ENCODE measurements at regions not wholly inside any gene's neighbourhood (a gene's known extent, or its start where the extent isn't known, plus 50 kb on each side); places are given as distances from the start of the nearest gene placed in this dataset.

DNA sequence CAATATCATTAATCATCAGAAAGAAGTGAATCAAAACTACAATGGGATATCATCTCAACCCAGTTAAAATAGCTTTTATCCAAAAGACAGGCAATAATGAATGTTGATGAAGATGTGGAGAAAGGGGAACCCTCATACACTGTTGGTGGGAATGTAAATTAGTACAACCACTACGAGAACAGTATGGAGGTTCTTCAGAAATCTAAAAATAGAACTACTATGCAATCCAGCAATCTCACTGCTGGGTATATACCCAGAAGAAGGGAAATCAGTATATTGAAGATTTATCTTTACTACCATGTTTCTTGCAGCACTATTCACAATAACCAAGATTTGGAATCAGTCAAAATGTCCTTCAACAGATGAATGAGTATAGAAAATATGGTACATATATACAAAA is 189.8 kb downstream of the HHIPL2 start:
- DNase-seq = no peak

DNA sequence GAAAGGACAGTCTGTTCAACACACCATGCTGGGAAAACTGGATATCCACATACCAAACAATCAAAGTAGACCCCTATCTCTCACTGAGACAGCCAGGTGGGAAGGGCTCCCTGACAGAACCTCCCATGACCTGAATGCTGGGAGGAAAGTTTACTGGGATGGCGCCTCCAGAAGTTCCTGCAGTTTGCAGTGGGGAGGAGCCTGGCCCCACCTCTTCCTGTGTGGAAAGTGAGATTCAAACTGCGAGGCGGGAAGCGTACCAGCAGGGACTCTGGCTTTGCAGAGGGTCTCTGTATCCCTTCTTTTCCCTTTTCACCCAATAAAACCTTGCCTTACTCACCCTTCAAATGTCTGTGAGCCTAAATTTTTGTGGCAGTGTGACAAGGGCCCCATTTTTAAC is 190.7 kb downstream of the HHIPL2 start:
- no peak for DNase-seq

DNA sequence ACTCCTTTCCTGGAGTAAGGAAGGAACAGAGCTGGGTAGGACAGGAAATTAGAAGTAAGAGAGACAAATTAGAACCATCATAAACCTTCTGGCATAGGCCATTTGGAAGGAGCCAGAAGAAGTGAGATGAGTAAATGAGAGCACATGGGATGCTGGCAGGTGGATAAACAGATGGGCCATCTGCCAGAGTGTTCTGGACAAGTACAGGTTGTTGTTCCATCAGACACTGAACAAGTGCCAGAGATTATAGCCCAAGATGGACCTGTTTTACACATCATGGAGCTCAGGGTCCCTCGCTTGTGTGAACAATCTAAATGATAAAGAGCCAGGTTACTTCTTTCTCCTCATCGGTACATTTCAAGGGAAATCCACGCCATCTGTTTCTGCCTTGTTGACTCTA is 200.3 kb downstream of the HHIPL2 start:
- DNase-seq = no peak

DNA sequence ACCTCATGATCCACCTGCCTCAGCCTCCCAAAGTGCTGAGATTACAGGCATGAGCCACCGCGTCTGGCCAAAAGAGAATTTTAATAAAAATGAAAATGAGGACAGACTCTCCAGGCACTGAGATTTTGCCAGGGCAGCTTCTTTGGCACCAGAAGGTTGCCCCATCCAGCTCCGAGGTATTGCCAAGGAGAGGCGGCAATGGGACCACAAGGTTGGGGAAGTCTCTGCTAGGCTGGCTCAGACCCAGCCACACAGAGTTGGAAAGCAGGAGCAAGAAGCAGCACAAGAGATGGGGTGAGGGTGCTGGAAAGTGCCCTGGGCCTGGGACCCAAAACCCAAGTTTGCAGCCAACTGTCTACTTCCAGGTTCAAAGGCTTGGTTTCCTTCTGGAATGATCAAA is 200.9 kb downstream of the HHIPL2 start:
- DNase-seq = no peak

DNA sequence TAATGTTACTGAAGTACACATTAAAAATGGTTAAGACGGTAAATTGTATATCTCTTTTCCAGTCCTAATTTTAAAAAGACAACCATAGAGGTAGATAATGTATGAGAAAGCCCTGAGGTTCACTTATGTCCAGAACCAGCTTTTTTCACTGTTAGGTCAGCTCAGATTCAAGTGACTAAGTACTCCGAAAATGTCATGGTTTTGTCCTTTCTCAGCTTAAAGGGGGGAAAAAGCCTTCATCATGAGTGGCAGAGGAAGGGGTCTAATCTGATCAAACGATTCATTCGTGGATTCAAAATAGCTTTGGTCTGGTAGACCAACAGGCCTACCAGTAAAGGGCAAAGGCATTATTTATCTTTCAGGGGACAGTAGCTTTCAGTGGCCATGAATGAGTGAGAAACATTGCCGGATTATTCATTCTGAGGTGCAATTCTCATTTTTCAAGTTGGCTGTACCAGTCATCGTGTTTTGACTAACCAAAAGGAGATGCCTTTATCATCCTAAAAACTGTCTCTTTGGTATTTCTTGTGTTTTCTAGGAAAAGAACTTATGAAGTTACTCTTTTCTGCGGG is 208.4 kb downstream of the HHIPL2 start:
- no peak for DNase-seq

DNA sequence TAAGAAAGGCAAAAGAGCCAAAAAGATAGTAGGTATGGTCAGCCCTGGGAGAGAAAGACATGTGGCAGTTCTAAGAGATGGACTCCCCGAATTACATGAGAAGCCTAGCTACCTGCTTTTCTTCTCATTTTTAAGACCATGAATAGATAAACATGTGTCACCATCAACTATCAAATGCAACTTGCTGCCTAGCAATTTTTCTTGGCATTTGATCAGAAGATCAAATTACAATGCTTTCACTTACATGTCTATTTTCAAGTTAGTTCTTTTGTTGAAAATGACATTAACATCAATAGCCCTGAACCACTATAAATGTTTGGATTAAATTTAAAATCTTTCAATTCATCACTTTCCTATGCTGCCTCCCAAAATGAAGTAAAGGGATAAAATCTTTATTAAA is 212.3 kb downstream of the HHIPL2 start:
- DNase-seq = no peak

DNA sequence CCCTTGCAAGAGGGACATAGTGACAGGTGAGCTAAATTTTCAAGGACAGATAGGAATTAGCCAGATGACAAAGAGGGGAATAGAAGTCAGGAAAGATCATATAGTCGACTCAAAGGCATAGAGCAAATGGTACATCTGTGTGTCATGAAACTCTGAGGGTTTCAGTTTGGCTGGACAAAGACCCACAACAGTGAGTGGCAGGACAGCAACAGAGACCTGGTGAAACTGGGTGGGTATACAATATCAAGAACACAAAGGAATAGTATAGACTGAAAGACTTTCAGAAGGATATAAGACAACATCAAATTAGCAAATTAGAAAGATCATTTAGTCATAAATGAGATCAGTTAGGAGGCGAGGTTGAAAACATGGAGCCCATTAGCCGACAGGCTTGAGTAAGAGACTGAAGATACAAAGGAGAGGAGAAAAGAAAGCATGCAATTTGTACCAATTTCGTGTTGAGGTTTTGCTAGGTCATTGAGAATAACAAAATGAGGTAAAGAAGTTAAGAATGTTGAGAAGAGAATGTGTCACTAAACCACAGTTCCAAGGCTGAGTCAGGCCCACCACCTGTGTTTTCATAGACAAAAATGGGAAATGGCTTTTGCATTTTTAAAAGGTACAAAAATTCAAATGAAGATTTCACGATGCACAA is 213.8 kb downstream of the HHIPL2 start:
- DNase-seq = no peak

DNA sequence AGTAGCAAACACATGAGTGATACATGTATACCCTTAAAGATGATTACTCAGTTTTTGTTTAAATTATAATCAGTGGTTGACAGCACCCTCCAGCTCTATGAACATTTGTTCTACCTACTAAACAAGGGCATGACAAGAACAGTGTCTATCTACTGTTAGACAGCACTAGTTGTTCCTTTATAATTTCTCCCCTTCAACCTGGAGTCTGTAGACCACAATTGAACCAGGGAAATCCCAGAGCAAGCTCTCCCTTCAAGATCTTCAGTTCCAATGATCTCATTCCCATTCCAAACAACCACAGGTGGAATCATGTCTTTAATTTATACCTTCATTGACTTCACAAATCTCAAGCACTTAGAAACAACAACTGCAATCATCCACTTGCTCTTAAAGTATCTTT is 216.1 kb downstream of the HHIPL2 start:
- DNase-seq = no peak

DNA sequence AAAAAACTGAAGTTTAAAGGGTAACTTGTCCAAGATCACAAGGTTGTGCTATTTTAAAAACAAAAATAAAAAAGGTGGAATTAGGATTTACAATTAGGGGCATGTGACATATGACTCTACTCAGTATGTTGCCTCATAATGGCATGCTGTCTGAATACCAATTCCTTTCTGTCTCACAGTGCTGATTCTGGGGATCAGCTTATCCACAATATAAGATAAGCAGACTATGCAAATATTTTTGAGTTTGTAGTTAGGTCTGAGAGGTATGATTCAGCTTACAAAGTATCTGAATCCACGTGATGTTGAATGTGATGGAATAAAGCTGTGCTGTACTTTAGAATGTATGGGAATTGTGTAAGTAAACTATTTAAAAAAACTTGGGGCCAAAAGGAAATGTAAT is 216.6 kb downstream of the HHIPL2 start:
- DNase-seq = no peak

DNA sequence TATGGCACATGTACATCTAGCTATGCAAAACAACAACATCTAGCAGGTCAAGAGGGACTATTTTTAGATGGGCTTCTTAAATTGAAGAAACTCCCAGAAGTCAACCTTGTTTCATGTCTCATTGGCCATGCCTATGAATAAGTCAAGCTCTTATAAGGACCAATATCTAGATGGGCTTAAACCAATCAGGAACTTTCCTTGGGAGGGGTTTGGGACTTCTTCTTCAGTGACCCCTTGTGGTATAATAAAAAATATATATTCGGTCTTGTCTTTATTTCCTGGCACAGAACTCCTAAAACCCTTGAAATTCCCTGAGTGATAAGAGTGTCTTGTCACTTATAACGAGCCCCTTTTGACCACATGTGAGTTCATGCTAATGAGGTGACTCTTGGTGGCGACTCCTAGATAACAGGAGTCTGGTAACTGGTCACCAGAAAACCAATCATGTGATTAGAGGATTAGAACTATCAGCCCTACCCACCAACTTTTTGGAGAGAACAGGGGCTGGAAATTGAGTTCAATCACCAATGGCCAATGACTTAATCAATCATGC is 218.3 kb downstream of the HHIPL2 start:
- DNase-seq = no peak

DNA sequence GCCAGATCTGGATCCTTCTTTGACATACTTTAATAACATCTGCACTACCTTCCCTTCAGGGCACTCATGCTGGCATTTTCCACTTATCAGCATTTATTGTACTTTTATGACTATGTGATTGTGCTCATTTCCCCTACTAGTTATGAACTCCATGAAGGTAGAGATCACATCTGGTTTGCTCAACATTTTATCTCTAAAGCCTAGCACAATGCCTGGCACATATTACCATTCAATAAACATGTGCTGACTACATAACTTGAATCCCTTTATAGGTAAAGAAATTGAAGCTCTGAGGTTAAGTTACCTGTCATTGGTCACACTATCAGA is 221.2 kb downstream of the HHIPL2 start:
- no peak for DNase-seq

DNA sequence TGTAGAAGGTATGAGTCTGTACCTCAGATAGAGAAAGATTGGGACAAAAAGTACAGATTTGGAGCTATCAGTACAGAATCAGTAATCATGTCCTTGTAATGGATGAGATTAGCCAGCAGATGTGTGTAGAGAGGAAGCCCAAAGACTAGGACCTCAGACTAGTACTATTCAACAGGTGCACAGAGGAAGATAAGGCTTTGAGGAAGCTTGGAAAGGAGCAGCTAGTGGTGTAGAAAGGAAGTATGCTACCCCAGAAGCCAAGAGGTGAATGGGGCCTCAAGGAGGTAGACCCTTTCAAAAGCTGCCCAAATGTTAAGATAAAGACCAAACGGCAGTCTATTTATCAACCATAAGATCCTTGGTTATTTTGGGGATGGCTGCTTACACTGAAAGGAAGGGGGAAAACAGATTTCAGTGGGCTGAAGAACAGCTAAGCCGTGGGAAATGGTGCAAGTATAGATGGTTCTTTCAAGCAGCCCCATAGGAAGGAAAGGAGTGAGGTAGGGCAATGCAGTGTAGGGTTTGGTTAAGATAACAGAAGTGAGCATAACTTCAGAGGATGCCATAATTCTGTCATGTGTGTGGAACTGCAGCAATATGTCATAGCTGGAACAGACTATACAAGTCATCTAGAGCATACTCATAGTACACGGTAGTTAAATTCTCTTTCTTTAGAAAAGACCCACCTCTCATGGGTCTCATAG is 221.7 kb downstream of the HHIPL2 start:
- no peak for DNase-seq

DNA sequence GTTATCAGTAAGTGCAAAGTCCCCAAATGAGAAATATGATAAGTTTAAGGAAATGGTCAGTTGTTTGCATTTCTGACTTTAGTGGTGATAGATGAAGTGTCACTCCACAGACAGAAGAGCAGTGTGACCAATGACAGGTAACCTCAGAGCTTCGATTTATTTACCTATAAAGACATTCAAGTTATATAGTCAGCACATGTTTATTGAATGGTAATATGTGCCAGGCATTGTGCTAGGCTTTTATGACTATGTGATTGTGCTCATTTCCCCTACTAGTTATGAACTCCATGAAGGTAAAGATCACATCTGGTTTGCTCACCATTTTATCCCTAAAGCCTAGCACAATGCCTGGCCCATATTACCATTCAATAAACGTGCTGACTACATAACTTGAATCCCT is 222.4 kb downstream of the HHIPL2 start:
- DNase-seq = no peak

DNA sequence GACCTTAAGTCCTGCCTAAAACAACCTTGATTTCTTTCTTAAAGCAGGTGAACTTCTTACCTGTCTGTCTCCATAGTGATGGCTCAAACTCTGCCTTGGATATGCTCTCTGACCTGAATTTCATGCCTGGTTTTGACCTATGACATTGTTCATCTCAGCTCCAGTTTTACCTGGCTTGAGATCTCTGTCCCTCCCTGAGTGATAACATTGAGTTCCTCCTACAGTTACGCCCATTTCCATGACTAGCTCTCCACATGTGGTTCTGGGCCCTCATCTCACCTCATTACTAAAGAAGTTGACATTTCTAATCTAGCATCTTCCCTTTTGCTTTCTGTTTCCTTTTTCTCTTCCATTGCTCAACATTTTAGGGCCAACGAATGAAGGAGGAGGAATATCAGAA is 233.1 kb downstream of the HHIPL2 start:
- DNase-seq = no peak

DNA sequence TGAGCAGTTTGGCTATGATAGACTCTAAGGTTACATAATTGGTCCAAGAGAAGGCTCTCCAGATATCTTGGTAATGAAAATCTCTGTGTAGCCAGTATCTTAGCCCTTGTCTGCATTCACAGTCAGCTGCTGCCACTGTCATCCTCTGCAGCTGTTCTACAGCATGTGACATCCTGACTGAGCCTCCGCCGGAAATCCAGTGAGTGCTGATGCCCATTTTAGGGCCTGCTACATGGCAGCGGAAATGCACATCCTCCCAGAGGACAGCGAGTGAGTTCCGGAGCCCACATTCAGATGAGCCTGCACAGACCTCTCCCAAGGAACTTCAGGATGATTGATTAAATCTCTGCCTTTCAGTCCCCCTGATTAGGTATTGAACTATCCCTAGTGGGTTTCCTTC is 237.1 kb downstream of the HHIPL2 start:
- DNase-seq = no peak

DNA sequence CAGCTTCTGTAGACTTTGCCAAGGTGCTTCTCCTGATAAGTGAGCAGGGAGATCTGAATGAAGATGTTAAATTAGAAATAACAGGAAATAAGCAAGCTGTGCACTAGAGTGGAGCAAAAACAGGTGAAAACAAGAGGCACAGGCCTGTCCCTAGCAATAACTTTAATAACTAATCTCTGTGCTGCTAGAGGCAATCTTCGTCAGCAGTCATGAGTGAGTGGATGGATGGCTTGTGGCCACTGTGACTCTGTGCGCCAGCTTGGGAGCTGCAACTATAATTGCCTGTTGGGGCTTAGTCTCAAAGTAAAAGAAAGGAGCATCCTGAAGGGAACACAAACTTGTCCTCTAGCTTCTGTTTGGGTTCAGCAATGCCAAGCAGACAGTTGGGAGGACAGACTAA is 240.3 kb downstream of the HHIPL2 start:
- DNase-seq = no peak

DNA sequence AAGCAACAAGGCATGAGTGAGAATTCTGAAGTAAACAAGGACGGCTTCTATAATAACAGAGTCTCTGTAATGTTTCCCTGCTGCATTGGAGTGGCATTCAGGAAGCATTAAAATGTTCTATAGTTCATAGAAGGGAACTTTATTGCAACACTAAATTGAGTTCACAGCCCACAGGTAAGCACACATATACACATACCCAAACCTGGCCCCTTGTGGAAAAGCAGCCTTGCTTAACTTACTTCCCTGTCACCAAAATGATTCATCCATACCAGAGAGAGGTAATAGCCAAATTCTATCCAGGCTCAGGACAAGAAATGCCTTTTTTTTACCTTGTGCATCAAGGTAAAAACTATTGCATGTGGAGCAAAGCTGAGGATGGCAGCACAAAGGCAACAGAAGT is 241.4 kb downstream of the HHIPL2 start:
- no peak for DNase-seq

DNA sequence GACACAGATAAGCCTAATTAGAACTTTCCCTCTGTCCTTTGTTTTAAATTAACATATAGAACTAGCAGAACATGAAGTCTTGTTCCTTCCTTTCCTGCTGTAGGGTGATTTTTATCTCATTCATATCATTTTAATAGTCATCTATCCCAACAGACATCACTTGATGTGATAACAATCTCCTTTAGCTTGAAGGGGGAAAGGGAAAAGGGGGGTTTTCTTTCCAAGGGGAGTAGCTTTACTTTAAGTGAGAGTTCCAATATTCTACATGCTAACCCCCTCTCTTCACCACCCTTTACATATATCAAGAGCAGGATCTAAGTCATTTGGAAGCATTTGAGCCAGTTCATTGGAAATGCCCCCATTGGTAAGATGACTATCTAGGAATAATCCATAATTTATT is 241.9 kb downstream of the HHIPL2 start:
- DNase-seq = no peak

DNA sequence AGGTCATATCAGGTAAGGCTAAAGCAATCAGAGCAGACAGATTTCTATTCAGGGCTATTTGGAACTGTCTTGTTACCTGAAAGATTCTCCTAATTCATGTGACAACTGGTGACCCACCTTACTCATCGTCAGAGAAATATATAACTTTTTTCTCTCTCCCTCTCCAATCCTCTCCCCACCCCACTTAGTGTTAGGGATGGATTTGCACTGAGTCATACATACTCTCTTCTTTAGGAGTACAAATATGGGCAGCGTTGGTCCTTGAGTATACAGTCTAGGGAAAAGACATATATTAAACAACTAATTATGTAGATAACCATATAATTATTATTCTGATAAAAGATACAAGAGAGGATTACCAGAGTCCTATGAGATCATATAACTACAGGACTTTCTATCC is 246.3 kb downstream of the HHIPL2 start:
- no peak for DNase-seq

DNA sequence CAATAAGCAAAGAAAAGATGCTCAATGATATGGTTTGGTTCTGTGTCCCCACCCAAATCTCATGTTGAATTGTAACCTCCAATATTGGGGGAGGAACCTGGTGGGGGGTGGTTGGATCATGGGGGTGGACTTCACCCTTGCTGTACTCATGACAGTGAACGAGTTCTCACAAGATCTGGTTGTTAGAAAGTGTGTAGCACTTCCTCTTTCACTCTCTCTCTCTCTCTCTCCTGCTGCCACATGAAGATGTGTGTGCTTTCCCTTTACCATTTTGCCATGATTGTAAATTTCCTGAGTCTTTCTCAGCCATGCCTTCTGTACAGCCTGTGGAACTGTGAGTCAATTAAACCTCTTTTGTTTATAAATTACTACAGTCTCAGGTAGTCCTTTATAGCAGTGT is 248.4 kb downstream of the HHIPL2 start:
- DNase-seq = no peak

DNA sequence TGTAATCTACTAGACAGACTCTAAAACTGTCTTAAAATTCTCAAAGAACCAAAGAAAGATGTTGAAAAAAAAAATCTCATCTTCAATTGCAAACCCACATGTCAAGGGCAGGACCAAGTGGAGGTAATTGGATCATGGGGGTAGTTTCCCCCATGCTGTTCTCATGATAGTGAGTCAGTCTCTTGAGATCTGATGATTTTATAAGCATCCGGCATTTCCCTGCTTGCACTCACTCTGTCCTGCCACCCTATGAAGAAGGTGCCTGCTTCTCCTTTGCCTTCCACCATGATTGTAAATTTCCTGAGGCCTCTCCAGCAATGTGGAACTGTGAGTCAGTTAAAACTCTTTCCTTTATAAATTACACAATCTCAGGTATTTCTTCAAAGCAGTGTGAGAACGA is 257.0 kb downstream of the HHIPL2 start:
- DNase-seq = no peak

DNA sequence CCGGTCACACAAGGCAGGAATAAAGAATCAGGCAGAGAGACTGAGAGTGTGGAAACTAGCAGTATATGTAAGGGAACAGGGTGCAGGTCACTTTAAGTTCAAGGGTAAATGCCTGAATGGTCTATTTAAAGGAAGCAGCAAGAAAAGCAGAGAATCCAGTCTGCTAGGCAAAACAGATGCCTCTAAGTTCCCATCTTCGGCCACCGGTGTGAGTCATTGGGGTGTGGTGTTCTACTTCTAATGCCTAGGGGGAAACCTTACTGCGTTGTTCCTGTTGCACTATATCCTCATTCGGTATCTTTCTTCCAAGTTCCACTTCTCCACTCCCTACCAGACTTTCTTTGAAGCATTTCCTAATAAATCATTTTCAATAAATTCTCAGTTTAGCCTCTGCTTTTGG is 259.9 kb downstream of the HHIPL2 start:
- DNase-seq = no peak

DNA sequence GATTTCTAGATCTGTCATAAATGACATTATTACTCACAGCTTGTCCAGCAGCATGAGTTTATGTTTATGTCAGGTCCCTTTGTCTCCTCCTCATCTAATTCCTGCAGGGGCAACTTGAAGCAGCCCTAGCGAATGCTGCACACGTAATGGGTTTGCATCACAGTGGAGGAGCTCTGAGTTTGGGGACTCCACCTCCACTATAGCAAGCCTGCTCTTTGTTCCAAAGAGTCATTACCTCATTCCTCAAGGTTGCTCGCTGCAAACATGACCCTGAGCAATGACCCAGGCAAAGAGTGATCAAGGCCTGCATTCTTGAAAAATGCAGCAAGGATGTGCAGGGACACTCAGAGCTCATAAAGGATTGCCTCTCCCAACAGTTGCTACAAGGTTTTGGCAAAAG is 261.9 kb downstream of the HHIPL2 start:
- no peak for DNase-seq

DNA sequence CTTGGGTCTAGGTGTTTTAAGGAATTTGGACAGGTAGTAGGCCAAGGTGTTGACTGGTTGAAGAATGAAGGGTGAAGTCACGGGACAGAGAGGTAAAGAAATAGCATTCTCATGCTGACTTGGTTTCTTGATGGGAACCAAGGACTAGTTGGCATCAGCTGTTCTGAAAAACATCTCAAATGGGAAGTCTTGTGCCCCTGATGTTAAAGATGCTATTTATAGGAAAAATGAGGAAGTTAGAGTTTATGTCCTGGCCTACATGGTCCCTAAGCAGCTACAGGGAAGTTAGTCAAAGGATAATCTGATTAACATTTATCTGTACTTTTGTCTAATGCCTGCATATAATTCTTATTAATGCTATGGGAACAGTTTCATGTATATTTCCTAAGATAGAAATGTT is 262.4 kb downstream of the HHIPL2 start:
- no peak for DNase-seq

DNA sequence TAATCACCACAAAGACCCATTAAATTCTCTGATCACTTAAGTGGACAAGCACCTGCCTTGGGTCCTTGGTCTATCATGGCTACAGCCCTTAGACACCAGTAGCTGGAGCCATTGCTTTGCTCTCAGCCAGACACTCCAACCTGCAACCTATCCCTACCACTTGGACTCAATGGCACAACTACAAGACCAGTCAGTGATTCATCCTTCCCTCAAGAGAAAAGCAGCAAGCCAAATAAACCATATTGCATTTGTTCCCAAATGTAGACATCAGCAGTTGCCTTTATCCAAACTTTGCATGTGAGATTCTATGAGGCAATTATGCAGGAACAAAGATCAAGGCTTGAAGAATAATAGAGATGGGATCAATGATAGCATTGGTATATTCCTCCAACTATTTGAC is 263.4 kb downstream of the HHIPL2 start:
- no peak for DNase-seq

All from NCI-H1105 (cell line).